HCT116 (cell line): ENCODE measurements at regions not wholly inside any gene's neighbourhood (a gene's known extent, or its start where the extent isn't known, plus 50 kb on each side); places are given as distances from the start of the nearest gene placed in this dataset.

Source experiments
- CTCF ChIP-seq, 3 experiments: fragments of 200-600 bp in 1 of 3; sonication (generic) in 1 of 3; IDR thresholded peaks in 2 of 3; conservative IDR thresholded peaks in 1 of 3; 2 replicates each; pipeline ENCODE4 v1.5.1; 2012 to 2017; ENCODE audit warnings: low read depth in 2 of 3, low read length in 2 of 3, antibody characterized with exemption in 1 of 3, borderline replicate concordance in 1 of 3, control low read depth in 1 of 3, mild to moderate bottlenecking in 1 of 3, mixed read lengths in 1 of 3, mixed run types in 1 of 3, moderate library complexity in 1 of 3; ENCODE audit not compliant: insufficient read depth in 1 of 3
- EGR1 ChIP-seq: IDR thresholded peaks from 2 replicates; pipeline ENCODE4 v1.6.1; 2012; ENCODE audit warnings: low read depth
- POLR2A ChIP-seq: IDR thresholded peaks from 2 replicates; pipeline ENCODE4 v1.7.0; 2011; ENCODE audit warnings: borderline replicate concordance; ENCODE audit not compliant: insufficient read depth, insufficient read length; ENCODE audit errors: extremely low read depth
- POLR2AphosphoS5 ChIP-seq: IDR thresholded peaks from 2 replicates; pipeline ENCODE4 v1.6.1; 2011; ENCODE audit warnings: mild to moderate bottlenecking, low read depth, low read length, moderate library complexity
- SIN3A ChIP-seq: IDR thresholded peaks from 2 replicates; pipeline ENCODE4 v1.6.1; 2012; ENCODE audit warnings: low read depth
- SP1 ChIP-seq: IDR thresholded peaks from 2 replicates; pipeline ENCODE4 v1.6.1; 2012; ENCODE audit warnings: low read depth
- YY1 ChIP-seq: IDR thresholded peaks from 2 replicates; pipeline ENCODE4 v1.6.1; 2011; ENCODE audit warnings: low read length, low read depth, moderate library complexity, mild to moderate bottlenecking; ENCODE audit not compliant: insufficient replicate concordance; ENCODE audit errors: extremely low read depth

- TF ChIP-seq POLR2A: no peak
- no peak for TF ChIP-seq EGR1
- TF ChIP-seq SP1: no peak
- TF ChIP-seq YY1: no peak
- TF ChIP-seq CTCF (IDR thresholded peaks at IDR 0.05 in 2 of 3, conservative IDR thresholded peaks at IDR 0.05 in 1 of 3; ENCODE audit: borderline replicate concordance in 1 of 3, insufficient read depth in 1 of 3, low read depth in 2 of 3, low read length in 2 of 3): no peak
- TF ChIP-seq POLR2AphosphoS5: no peak
- TF ChIP-seq SIN3A: no peak
These were observed 66.7 kb upstream of the ARHGEF7 start for GRCh38 chr13:111048387-111048786.
